Brain microvascular endothelial cell (primary cell): ENCODE measurements at regions not wholly inside any gene's neighbourhood (a gene's known extent, or its start where the extent isn't known, plus 50 kb on each side); places are given as distances from the start of the nearest gene placed in this dataset.

ENCODE experiments used
- DNase-seq: peaks from one replicate; pipeline ENCODE4 v3.0.0-alpha.2; 2020
- H3K27ac ChIP-seq: fragments of 250-450 bp; sonication (Bioruptor Pico); 2 replicates; pipeline ENCODE4 v1.5.1; 2020; ENCODE audit warnings: mild to moderate bottlenecking, moderate library complexity
- H3K27me3 ChIP-seq: fragments of 250-450 bp; sonication (Bioruptor Pico); replicated peaks from 2 replicates; pipeline ENCODE4 v1.5.1; 2020; ENCODE audit warnings: mild to moderate bottlenecking
- H3K36me3 ChIP-seq: fragments of 250-450 bp; sonication (Bioruptor Pico); replicated peaks from 2 replicates; pipeline ENCODE4 v1.5.1; 2020; ENCODE audit warnings: mild to moderate bottlenecking
- H3K4me3 ChIP-seq: 2 replicates; pipeline ENCODE4 v1.5.1; 2011; ENCODE audit warnings: low read depth, mild to moderate bottlenecking, control low read depth, low read length, moderate library complexity
- CTCF ChIP-seq: IDR thresholded peaks from 2 replicates; pipeline ENCODE4 v1.5.1; 2011; ENCODE audit warnings: low read depth, mild to moderate bottlenecking, moderate library complexity, low read length, control low read depth, inconsistent platforms; ENCODE audit errors: missing control alignments
- in situ Hi-C: cut with HindIII; loops from 2 replicates; pipeline ENCODE4 v1.10.0; 2017; ENCODE audit warnings: low sequenced_read_pairs, low pct_ligation_motif_present

- no peak for TF ChIP-seq CTCF
- H3K4me3 ChIP-seq = no peak overlapping the region
- no peak for DNase-seq
- no peaks in the 10 kb centered on the region for H3K36me3 ChIP-seq
- no peak overlapping the region for H3K27ac ChIP-seq
- no peaks in the 10 kb centered on the region for H3K27me3 ChIP-seq
- in situ Hi-C loops = no loop called here
Measured at GRCh38 chr14:98415766-98416165, 856.2 kb downstream of the BCL11B start.

GRCh38 chr14:98417001-98417400, 855.0 kb downstream of the BCL11B start:
- in situ Hi-C loops = no loop called here

GRCh38 chr14:98428483-98428994, 843.5 kb downstream of the BCL11B start:
- H3K36me3 ChIP-seq = no peaks in the 10 kb centered on the region
- TF ChIP-seq CTCF = no peak
- no peak for DNase-seq
- in situ Hi-C loops = no loop called here
- no peak overlapping the region for H3K27ac ChIP-seq
- no peak overlapping the region for H3K4me3 ChIP-seq
- H3K27me3 ChIP-seq = no peaks in the 10 kb centered on the region

More at GRCh38 chr14:98417001-98417400, 855.0 kb downstream of the BCL11B start:
- Histone ChIP-seq H3K36me3 (no peaks in the 10 kb centered on the region), H3K27me3 (no peaks in the 10 kb centered on the region), H3K27ac (no peak overlapping the region), H3K4me3 (no peak overlapping the region)
- no peak for DNase-seq
- no peak for TF ChIP-seq CTCF

GRCh38 chr14:98433436-98433835, 838.6 kb downstream of the BCL11B start:
- TF ChIP-seq CTCF = no peak
- in situ Hi-C loops = no loop called here
- DNase-seq = no peak
- no peak overlapping the region for H3K27ac ChIP-seq
- H3K27me3 ChIP-seq = no peaks in the 10 kb centered on the region
- no peak overlapping the region for H3K4me3 ChIP-seq
- no peaks in the 10 kb centered on the region for H3K36me3 ChIP-seq

GRCh38 chr14:98437113-98437512, 834.9 kb downstream of the BCL11B start:
- H3K36me3 ChIP-seq = no peaks in the 10 kb centered on the region
- H3K27ac ChIP-seq = no peak overlapping the region
- H3K4me3 ChIP-seq = no peak overlapping the region
- TF ChIP-seq CTCF = no peak
- in situ Hi-C loops = no loop called here
- no peak for DNase-seq
- H3K27me3 ChIP-seq = no peaks in the 10 kb centered on the region

- DNase-seq = no peak
- H3K27ac ChIP-seq = no peak overlapping the region
- TF ChIP-seq CTCF = no peak
- H3K36me3 ChIP-seq = no peaks in the 10 kb centered on the region
- H3K27me3 ChIP-seq = no peaks in the 10 kb centered on the region
- no peak overlapping the region for H3K4me3 ChIP-seq
- in situ Hi-C loops = no loop called here
Measured at GRCh38 chr14:98444077-98444476, 827.9 kb downstream of the BCL11B start.
